ENCODE measurements at regions not wholly inside any gene's neighbourhood (a gene's known extent, or its start where the extent isn't known, plus 50 kb on each side); places are given as distances from the start of the nearest gene placed in this dataset.
A peak's percentile ranks its signal among the peaks of the same experiment; 100 is the strongest.

DNA sequence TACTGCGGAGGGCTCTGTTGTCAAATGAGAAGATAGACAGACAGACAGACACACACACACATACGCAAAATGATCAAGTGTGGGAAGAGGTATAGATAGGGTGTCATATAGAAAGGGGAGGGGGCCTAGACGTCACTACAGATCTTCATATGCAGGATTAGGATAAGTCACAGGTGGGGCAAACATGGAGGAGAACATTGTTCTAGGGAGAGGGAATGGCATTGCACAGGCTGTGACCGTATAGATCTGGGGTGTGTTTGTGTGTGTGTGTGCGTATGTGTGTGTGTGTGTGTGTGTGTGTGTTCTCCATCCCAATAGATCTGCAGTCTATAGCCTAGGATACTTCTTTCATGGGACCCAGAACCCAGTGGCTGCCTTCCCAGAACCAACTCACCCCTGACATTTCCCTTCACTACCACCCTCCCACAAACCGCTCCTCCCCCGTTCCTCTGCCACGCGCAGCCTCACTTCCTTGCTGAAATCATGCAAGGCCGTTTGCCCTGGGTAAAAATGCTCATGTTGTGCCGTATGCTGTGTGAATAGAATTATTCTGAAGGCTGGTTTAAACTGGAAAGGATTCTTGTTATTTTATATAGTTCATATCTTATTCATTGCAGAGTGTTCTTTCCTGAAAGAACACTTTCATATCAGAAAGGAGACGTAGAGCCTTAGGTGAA, 50.5 kb upstream of the CCL1 start:
- Histone ChIP-seq H3K4me3 (no peak overlapping the region), H3K4me1 (replicated peaks in 1 of 2) (no peaks in the 10 kb centered on the region), H3K9me3 (replicated peaks in 1 of 3) (no peaks in the 10 kb centered on the region), H3K27ac (no peak overlapping the region), H3K27me3 (peaks cover 3% of the 10 kb centered on the region), H3K36me3 (replicated peaks in 1 of 2) (no peaks in the 10 kb centered on the region)
- TF ChIP-seq, protein P1, sequence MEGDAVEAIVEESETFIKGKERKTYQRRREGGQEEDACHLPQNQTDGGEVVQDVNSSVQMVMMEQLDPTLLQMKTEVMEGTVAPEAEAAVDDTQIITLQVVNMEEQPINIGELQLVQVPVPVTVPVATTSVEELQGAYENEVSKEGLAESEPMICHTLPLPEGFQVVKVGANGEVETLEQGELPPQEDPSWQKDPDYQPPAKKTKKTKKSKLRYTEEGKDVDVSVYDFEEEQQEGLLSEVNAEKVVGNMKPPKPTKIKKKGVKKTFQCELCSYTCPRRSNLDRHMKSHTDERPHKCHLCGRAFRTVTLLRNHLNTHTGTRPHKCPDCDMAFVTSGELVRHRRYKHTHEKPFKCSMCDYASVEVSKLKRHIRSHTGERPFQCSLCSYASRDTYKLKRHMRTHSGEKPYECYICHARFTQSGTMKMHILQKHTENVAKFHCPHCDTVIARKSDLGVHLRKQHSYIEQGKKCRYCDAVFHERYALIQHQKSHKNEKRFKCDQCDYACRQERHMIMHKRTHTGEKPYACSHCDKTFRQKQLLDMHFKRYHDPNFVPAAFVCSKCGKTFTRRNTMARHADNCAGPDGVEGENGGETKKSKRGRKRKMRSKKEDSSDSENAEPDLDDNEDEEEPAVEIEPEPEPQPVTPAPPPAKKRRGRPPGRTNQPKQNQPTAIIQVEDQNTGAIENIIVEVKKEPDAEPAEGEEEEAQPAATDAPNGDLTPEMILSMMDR (IDR thresholded peaks at IDR 0.05): no peak
- TF ChIP-seq POLR2A (IDR thresholded peaks at IDR 0.05): no peak
- DNase-seq: peak in 6 of 7 donors; percentile 12 to 44 (median 33)
- intact Hi-C loops (cut with DNase I): loop anchor here in 1 of 2 donors (10.0 kb wide), 1 partner anchor 221 kb away; no protein-coding TSS in a partner anchor
- WGBS, 4 donors: 37 to 52% (median 43%) methylated on average over 12 of the region's 12 CpGs

DNA sequence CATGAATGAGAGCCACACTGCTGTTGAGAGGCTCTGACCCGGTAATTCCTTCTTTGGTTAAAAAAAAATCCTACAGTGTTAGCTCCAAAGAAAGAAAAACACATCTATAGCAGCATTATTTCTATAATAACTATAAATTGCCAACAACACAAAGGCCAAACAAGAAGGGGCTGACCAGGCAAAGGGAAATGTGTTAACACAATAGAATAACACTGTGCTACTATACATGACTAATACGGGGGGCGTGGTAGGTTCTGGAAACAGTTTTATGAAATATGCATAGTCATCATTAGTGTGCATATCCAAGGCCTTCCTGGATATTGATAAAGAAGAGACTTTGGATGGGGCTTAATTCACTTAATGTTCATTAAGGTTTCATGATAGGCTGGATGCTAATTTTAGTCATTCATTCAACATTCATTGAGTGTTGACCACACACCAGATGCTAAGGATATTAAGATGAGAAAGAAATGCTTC, 50.0 kb upstream of the CCL1 start:
- TF ChIP-seq POLR2A (IDR thresholded peaks at IDR 0.05): no peak
- TF ChIP-seq, protein P1 (IDR thresholded peaks at IDR 0.05): no peak
- intact Hi-C loops (cut with DNase I): loop anchor here in 1 of 2 donors (10.0 kb wide), 1 partner anchor 222 kb away; no protein-coding TSS in a partner anchor
- H3K27ac ChIP-seq: no peak overlapping the region
- H3K4me1 ChIP-seq (replicated peaks in 1 of 2): no peaks in the 10 kb centered on the region
- 67 to 82% (median 71%) methylated on average over 3 of the region's 3 CpGs for WGBS, 4 donors
- H3K36me3 ChIP-seq (replicated peaks in 1 of 2): no peaks in the 10 kb centered on the region
- no peak overlapping the region for H3K4me3 ChIP-seq
- H3K9me3 ChIP-seq (replicated peaks in 1 of 3): no peaks in the 10 kb centered on the region
- H3K27me3 ChIP-seq: peaks cover 8% of the 10 kb centered on the region
- no peak for DNase-seq
